Nephron progenitor cell (in vitro differentiated cells): ENCODE measurements at regions not wholly inside any gene's neighbourhood (a gene's known extent, or its start where the extent isn't known, plus 50 kb on each side); places are given as distances from the start of the nearest gene placed in this dataset.

Source experiments
- DNase-seq: peaks from one replicate; pipeline ENCODE4 v3.0.0; 2021
- H3K27ac Mint-ChIP-seq: 2 replicates; pipeline ENCODE4 v1.8.0; 2021; ENCODE audit warnings: mild to moderate bottlenecking, moderate library complexity, mixed read lengths
- H3K27me3 Mint-ChIP-seq: 2 replicates; pipeline ENCODE4 v1.8.0; 2021; ENCODE audit warnings: mild to moderate bottlenecking, low read depth, mixed read lengths; ENCODE audit not compliant: poor library complexity
- H3K36me3 Mint-ChIP-seq: 2 replicates; pipeline ENCODE4 v1.8.0; 2021; ENCODE audit warnings: low read depth, mixed read lengths
- H3K4me1 Mint-ChIP-seq: 2 replicates; pipeline ENCODE4 v1.8.0; 2021; ENCODE audit warnings: mixed read lengths
- H3K4me3 Mint-ChIP-seq: 2 replicates; pipeline ENCODE4 v1.8.0; 2021; ENCODE audit warnings: mild to moderate bottlenecking, moderate library complexity, mixed read lengths
- H3K9me3 Mint-ChIP-seq: 2 replicates; pipeline ENCODE4 v1.8.0; 2021; ENCODE audit warnings: mild to moderate bottlenecking, moderate library complexity, mixed read lengths
- TF ChIP-seq, protein P1 (sequence below): fragments of 200-600 bp; sonication (generic); IDR thresholded peaks from 2 replicates; pipeline ENCODE4 v1.5.0; 2021; ENCODE audit warnings: antibody characterized with exemption

DNA sequence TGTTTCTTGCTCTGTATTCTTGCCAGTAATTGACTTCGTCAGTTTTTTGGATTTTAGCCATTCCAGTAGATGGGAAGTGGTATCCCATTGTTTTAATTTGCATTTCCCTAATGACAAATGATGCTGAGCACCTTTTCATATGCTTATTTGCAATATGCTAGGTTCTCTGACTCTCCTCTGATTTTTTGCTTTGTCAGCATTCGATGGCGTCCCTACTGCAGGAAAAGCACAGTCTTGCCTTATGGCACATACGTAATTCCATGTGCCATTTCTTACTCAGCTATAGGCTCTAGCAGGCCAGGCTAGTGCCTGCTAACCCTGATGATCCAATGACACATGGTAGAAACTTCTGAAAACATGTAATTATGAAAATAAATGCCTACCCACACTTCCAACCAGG, 239.2 kb upstream of the ATP10A start:
- H3K27ac Mint-ChIP-seq = no peak overlapping the region
- H3K27me3 Mint-ChIP-seq = peaks cover 6% of the 10 kb centered on the region
- H3K9me3 Mint-ChIP-seq = peaks cover 36% of the 10 kb centered on the region
- DNase-seq = no peak
- TF ChIP-seq, protein P1, sequence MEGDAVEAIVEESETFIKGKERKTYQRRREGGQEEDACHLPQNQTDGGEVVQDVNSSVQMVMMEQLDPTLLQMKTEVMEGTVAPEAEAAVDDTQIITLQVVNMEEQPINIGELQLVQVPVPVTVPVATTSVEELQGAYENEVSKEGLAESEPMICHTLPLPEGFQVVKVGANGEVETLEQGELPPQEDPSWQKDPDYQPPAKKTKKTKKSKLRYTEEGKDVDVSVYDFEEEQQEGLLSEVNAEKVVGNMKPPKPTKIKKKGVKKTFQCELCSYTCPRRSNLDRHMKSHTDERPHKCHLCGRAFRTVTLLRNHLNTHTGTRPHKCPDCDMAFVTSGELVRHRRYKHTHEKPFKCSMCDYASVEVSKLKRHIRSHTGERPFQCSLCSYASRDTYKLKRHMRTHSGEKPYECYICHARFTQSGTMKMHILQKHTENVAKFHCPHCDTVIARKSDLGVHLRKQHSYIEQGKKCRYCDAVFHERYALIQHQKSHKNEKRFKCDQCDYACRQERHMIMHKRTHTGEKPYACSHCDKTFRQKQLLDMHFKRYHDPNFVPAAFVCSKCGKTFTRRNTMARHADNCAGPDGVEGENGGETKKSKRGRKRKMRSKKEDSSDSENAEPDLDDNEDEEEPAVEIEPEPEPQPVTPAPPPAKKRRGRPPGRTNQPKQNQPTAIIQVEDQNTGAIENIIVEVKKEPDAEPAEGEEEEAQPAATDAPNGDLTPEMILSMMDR = no peak
- H3K4me1 Mint-ChIP-seq = peaks cover 6% of the 10 kb centered on the region
- H3K4me3 Mint-ChIP-seq = no peak overlapping the region
- H3K36me3 Mint-ChIP-seq = no peaks in the 10 kb centered on the region

DNA sequence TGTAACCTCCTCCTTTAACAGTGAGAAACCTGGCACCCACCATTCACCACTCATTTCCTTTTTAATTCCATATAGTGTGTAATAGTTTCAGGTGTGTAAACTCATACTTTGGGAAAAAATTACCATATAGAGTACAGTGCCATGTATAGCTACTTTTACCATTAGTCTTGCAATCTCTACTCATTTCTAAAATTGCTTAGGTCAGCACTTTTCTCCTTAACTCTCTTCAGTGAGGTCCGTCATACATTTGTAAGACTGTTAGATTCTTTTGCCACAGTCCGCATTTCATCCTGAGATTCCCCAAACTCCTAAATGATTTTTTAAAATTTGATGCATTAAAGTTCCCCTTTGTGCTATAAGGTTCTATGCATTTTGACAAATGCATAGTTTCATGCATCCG, 238.3 kb upstream of the ATP10A start:
- H3K36me3 Mint-ChIP-seq = no peaks in the 10 kb centered on the region
- peaks cover 6% of the 10 kb centered on the region for H3K4me1 Mint-ChIP-seq
- TF ChIP-seq, protein P1 = no peak
- H3K9me3 Mint-ChIP-seq = peaks cover 27% of the 10 kb centered on the region
- no peak overlapping the region for H3K27ac Mint-ChIP-seq
- peaks cover 6% of the 10 kb centered on the region for H3K27me3 Mint-ChIP-seq
- no peak overlapping the region for H3K4me3 Mint-ChIP-seq
- DNase-seq = no peak

DNA sequence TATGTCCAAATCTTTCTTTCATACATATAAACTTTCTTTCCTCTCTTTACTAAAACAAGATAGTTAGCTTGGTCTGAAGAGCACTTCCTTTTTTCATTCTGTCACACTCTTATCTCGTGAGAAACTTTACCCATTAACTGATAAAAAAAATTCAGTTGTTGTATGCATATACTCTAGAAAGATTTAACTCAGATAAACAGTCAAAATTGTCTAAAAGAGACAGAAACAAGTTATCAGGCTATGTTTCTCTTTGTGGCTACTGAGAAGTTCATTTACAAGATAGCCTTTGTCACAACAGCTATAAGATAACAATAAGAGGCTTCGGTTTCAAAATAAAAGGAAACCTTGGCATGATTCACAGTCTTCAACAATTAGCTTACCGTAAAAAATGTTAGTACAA, 235.7 kb upstream of the ATP10A start:
- H3K4me3 Mint-ChIP-seq = no peak overlapping the region
- no peak for DNase-seq
- peaks cover 10% of the 10 kb centered on the region for H3K4me1 Mint-ChIP-seq
- peaks cover 11% of the 10 kb centered on the region for H3K9me3 Mint-ChIP-seq
- no peaks in the 10 kb centered on the region for H3K36me3 Mint-ChIP-seq
- TF ChIP-seq, protein P1 = no peak
- no peak overlapping the region for H3K27ac Mint-ChIP-seq
- peaks cover 11% of the 10 kb centered on the region for H3K27me3 Mint-ChIP-seq

DNA sequence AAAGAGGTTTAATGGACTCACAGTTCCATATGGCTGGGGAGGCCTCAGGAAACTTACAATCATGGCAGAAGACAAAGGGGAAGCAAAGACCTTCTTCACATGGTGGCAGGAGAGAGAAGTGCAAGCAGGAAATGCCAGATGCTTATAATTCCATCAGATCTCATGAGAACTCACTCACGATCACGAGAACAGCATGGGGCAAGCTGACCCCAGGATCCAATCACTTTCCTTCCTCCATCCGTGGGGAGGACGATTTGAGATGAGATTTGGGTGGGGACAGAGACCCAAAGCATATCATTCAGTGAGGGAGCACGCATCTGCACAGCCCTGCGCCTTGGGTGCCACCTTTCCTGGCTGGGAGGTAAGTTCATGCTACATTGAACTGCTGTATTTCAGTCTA, 234.1 kb upstream of the ATP10A start:
- Mint-ChIP-seq H3K4me3 (no peak overlapping the region), H3K36me3 (no peaks in the 10 kb centered on the region), H3K9me3 (peaks cover 5% of the 10 kb centered on the region), H3K4me1 (peaks cover 4% of the 10 kb centered on the region), H3K27ac (no peak overlapping the region), H3K27me3 (peaks cover 5% of the 10 kb centered on the region)
- TF ChIP-seq, protein P1 = no peak
- no peak for DNase-seq

DNA sequence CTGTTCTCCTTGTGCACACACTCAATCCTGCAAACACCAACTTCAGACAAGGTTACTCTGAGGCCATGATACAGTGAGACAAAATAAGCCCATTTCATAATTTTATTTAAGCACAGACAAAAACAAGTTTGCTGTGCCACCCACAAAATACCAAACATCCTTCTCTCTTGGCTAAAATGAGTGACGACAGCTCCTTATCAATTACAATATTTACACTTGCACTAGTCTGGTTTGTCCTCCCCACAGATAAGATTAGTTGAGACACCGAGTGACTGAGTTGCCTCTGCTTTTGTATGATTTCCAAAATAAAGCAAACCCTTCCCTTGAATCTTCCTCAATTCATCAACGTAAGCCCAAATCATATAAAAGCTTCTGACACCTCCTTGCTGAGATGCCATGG, 233.5 kb upstream of the ATP10A start:
- Mint-ChIP-seq H3K27ac (no peak overlapping the region), H3K27me3 (peaks cover 5% of the 10 kb centered on the region), H3K4me3 (no peak overlapping the region), H3K4me1 (peaks cover 4% of the 10 kb centered on the region), H3K36me3 (no peaks in the 10 kb centered on the region), H3K9me3 (peaks cover 5% of the 10 kb centered on the region)
- TF ChIP-seq, protein P1 = no peak
- no peak for DNase-seq

DNA sequence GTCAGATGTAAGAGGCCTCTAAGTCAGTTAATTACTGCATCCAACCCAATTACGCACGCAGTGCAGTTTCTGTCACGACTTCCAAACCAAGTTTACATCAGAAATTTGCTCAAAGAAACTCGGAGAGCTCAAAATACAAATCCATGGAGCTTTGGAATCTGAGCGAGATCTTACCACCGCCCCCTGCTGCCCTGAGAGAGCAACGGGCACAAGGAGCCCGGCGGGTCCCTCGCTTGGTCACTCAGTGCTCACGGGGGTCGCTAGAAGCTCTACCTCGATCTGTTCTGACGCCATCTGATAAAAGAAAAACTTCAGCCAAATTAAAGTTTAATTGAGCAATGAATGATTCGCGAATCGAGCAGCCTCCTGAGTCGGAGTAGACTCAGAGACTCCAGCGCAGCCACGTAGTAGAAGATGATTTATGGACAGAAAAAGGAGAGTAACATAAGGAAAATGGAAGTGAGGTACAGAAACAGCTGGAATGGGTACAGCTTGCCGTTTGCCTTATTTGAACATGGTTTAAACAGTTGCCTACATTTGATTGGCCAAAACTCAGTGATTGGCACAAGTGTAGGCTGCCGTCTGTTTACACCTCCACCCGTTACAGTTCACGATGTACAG, 232.7 kb upstream of the ATP10A start:
- peaks cover 5% of the 10 kb centered on the region for H3K27me3 Mint-ChIP-seq
- peaks cover 9% of the 10 kb centered on the region for H3K4me1 Mint-ChIP-seq
- no peak overlapping the region for H3K27ac Mint-ChIP-seq
- peak overlapping the region; percentile 38 for H3K4me3 Mint-ChIP-seq
- H3K9me3 Mint-ChIP-seq = peaks cover 5% of the 10 kb centered on the region
- H3K36me3 Mint-ChIP-seq = no peaks in the 10 kb centered on the region
- TF ChIP-seq, protein P1 = peak; percentile 39
- peak; percentile 29 for DNase-seq
